ENCODE measurements at regions not wholly inside any gene's neighbourhood (a gene's known extent, or its start where the extent isn't known, plus 50 kb on each side); places are given as distances from the start of the nearest gene placed in this dataset.

GRCh38 chrX:42219231-42219630, 295.9 kb upstream of the CASK start:
- Histone ChIP-seq H3K4me1 (ENCODE audit: control insufficient read depth, insufficient read depth, low read length) (no peaks in the 10 kb centered on the region), H3K27ac (ENCODE audit: low read length) (no peak overlapping the region), H3K9me3 (ENCODE audit: control insufficient read depth, insufficient read depth, low read depth, low read length) (no peaks in the 10 kb centered on the region), H3K27me3 (ENCODE audit: control insufficient read depth, insufficient read depth, low read length) (no peaks in the 10 kb centered on the region), H3K4me3 (ENCODE audit: low read depth in 2 of 2, low read length in 2 of 2) (no peak overlapping the region), H3K36me3 (ENCODE audit: control insufficient read depth, insufficient read depth, low read length) (no peaks in the 10 kb centered on the region)
- in situ Hi-C loops (cut with HindIII; ENCODE audit: low pct_unique_long_range_greater_than_20kb, low sequenced_read_pairs): no loop called here
- ATAC-seq (no peak), DNase-seq (ENCODE audit: low read depth, low spot score) (no peak)
- ChIA-PET POLR2A (no interaction called here), CTCF (no interaction called here)
- TF ChIP-seq REST (IDR thresholded peaks at IDR 0.05; ENCODE audit: insufficient read depth in 1 of 2, low read depth in 2 of 2, low read length in 1 of 2) (no peak), TCF7L2 (IDR thresholded peaks at IDR 0.05; ENCODE audit: low read depth, low read length) (no peak), CTCF (IDR thresholded peaks at IDR 0.05) (no peak), SIN3A (IDR thresholded peaks at IDR 0.05; ENCODE audit: borderline replicate concordance, insufficient read depth, low read depth, low read length) (no peak), POLR2AphosphoS5 (IDR thresholded peaks at IDR 0.05; ENCODE audit: low read depth, low read length) (no peak)
- intact Hi-C loops (cut with micrococcal nuclease; ENCODE audit: unreplicated experiment): no loop called here
- no TSS peak for BruUV-seq (replicated peaks)

GRCh38 chrX:42195506-42195905, 272.2 kb upstream of the CASK start:
- Histone ChIP-seq H3K36me3 (ENCODE audit: control insufficient read depth, insufficient read depth, low read length) (no peaks in the 10 kb centered on the region), H3K9me3 (ENCODE audit: control insufficient read depth, insufficient read depth, low read depth, low read length) (no peaks in the 10 kb centered on the region), H3K27ac (ENCODE audit: low read length) (no peak overlapping the region), H3K4me3 (ENCODE audit: low read depth in 2 of 2, low read length in 2 of 2) (no peak overlapping the region), H3K4me1 (ENCODE audit: control insufficient read depth, insufficient read depth, low read length) (no peaks in the 10 kb centered on the region), H3K27me3 (ENCODE audit: control insufficient read depth, insufficient read depth, low read length) (no peaks in the 10 kb centered on the region)
- DNase-seq (ENCODE audit: low read depth, low spot score) (no peak), ATAC-seq (no peak)
- ChIA-PET CTCF (no interaction called here), POLR2A (no interaction called here)
- no peak for TF ChIP-seq TCF7L2 (IDR thresholded peaks at IDR 0.05; ENCODE audit: low read depth, low read length)
- no peak for TF ChIP-seq REST (IDR thresholded peaks at IDR 0.05; ENCODE audit: insufficient read depth in 1 of 2, low read depth in 2 of 2, low read length in 1 of 2)
- no peak for TF ChIP-seq POLR2AphosphoS5 (IDR thresholded peaks at IDR 0.05; ENCODE audit: low read depth, low read length)
- no peak for TF ChIP-seq CTCF (IDR thresholded peaks at IDR 0.05)
- no peak for TF ChIP-seq SIN3A (IDR thresholded peaks at IDR 0.05; ENCODE audit: borderline replicate concordance, insufficient read depth, low read depth, low read length)
- intact Hi-C loops (cut with micrococcal nuclease; ENCODE audit: unreplicated experiment): no loop called here
- in situ Hi-C loops (cut with HindIII; ENCODE audit: low pct_unique_long_range_greater_than_20kb, low sequenced_read_pairs): no loop called here
- no TSS peak for BruUV-seq (replicated peaks)

All from Panc1 (cell line).